ENCODE measurements at regions not wholly inside any gene's neighbourhood (a gene's known extent, or its start where the extent isn't known, plus 50 kb on each side); places are given as distances from the start of the nearest gene placed in this dataset.

- H3K27me3 ChIP-seq (replicated peaks): no peaks in the 10 kb centered on the region
- no peak overlapping the region for H3K27ac ChIP-seq
- in situ Hi-C loops (cut with HindIII; ENCODE audit: low pct_ligation_motif_present, low sequenced_read_pairs): no loop called here
- no peaks in the 10 kb centered on the region for H3K36me3 ChIP-seq (replicated peaks)
- TF ChIP-seq CTCF (IDR thresholded peaks at IDR 0.05; ENCODE audit: low read depth, low read length, missing control alignments): no peak
- H3K4me3 ChIP-seq (ENCODE audit: low read depth, low read length): no peak overlapping the region
- no peak for DNase-seq
These were observed 199.5 kb upstream of the MEIS1 start for GRCh38 chr2:66235428-66235827.

DNA sequence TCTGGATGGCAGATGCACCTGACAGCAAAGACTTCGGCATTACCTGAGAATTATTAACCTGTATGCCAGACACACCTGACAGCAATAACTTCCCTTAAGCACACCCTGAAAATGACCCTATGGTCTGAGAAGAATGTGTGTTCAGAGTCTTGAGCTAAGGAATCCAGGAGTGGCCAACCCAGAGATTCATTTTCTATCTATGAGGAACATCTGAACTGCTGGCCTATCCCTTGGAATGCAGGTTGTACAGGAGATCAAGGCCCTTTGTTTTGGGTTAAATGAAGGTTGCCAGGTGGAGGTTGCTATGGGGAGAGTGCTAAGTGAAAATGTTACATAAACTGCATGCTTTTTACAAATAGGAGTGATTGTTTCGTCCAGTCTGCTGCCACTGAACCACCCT is 200.9 kb upstream of the MEIS1 start:
- H3K4me3 ChIP-seq (ENCODE audit: low read depth, low read length): no peak overlapping the region
- no peak overlapping the region for H3K27ac ChIP-seq
- in situ Hi-C loops (cut with HindIII; ENCODE audit: low pct_ligation_motif_present, low sequenced_read_pairs): no loop called here
- H3K36me3 ChIP-seq (replicated peaks): no peaks in the 10 kb centered on the region
- no peaks in the 10 kb centered on the region for H3K27me3 ChIP-seq (replicated peaks)
- TF ChIP-seq CTCF (IDR thresholded peaks at IDR 0.05; ENCODE audit: low read depth, low read length, missing control alignments): no peak
- DNase-seq: no peak

GRCh38 chr2:66228128-66228547 is 206.8 kb upstream of the MEIS1 start:
- TF ChIP-seq CTCF (IDR thresholded peaks at IDR 0.05; ENCODE audit: low read depth, low read length, missing control alignments): no peak
- in situ Hi-C loops (cut with HindIII; ENCODE audit: low pct_ligation_motif_present, low sequenced_read_pairs): no loop called here
- DNase-seq: no peak

DNA sequence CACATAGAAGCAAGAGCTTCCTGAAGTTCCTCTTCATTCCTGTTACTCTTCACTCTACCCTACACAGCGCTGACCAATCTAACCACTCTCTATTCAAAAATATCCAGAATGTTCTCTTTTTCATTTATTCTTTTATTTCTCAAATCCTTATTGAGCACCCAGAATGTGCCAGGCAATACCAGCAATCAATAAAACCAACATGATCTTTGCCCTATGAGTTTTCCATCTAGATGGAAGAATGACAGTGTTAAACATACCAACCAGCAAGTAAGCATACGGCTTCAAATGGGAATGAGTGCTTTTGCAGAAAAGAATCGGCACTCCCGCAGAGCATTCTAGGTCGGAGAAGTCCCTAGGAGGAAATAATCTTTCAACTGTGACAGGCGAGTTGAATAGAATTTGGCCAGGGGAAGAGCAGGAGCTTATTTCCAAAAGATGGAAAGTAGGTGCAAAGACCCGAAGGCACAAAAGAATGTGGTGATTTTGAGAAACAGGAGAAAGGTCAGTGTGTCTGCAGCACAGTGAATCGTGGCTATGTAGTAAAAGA is 217.8 kb upstream of the MEIS1 start:
- TF ChIP-seq CTCF (IDR thresholded peaks at IDR 0.05; ENCODE audit: low read depth, low read length, missing control alignments): no peak
- Histone ChIP-seq H3K36me3 (replicated peaks) (no peaks in the 10 kb centered on the region), H3K4me3 (ENCODE audit: low read depth, low read length) (no peak overlapping the region), H3K27ac (no peak overlapping the region), H3K27me3 (replicated peaks) (no peaks in the 10 kb centered on the region)
- in situ Hi-C loops (cut with HindIII; ENCODE audit: low pct_ligation_motif_present, low sequenced_read_pairs): no loop called here
- DNase-seq: no peak

More at GRCh38 chr2:66228128-66228547, 206.8 kb upstream of the MEIS1 start:
- no peaks in the 10 kb centered on the region for H3K36me3 ChIP-seq (replicated peaks)
- H3K27me3 ChIP-seq (replicated peaks): no peaks in the 10 kb centered on the region
- H3K4me3 ChIP-seq (ENCODE audit: low read depth, low read length): no peak overlapping the region
- H3K27ac ChIP-seq: no peak overlapping the region

DNA sequence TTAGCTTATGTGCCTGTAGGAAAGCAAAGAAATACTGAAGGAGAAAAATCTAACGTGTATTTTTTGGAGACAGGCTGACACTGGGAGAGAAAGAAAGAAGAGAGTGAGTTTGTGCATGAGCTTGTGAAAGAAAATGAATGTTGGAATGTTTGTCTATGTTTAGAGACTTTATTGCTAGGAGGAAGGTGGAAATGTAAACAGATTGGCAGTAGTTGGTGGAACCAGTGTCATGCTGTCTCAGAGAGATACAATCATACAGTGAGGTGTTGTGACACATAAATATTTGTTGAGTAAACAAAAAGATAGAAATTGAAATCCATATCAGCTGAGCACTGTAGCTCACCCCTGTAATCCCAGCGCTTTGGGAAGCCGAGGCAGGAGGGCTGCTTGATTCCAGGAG is 222.2 kb upstream of the MEIS1 start:
- in situ Hi-C loops (cut with HindIII; ENCODE audit: low pct_ligation_motif_present, low sequenced_read_pairs): no loop called here
- TF ChIP-seq CTCF (IDR thresholded peaks at IDR 0.05; ENCODE audit: low read depth, low read length, missing control alignments): no peak
- no peaks in the 10 kb centered on the region for H3K36me3 ChIP-seq (replicated peaks)

DNA sequence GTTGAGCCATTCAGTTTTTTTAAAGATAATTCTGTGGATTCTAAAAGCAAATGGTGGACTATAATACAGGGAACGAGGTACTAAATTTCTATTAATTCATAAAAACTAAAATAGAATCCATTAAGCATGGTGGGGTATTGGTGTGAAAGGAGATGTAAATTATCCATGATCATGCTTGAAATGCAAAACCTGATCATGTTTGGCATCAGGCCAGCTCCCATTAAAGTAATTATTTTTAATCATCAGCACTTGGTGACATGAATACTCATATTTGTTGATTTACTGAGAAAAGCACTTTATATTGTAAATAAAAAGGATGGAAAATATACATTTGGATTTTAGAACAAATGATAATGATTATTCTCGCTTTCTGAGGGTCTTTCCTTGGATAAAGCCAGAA is 232.3 kb upstream of the MEIS1 start:
- Histone ChIP-seq H3K4me3 (ENCODE audit: low read depth, low read length) (no peak overlapping the region), H3K27me3 (replicated peaks) (no peaks in the 10 kb centered on the region), H3K27ac (no peak overlapping the region), H3K36me3 (replicated peaks) (no peaks in the 10 kb centered on the region)
- TF ChIP-seq CTCF (IDR thresholded peaks at IDR 0.05; ENCODE audit: low read depth, low read length, missing control alignments): no peak
- no peak for DNase-seq
- in situ Hi-C loops (cut with HindIII; ENCODE audit: low pct_ligation_motif_present, low sequenced_read_pairs): no loop called here

More for the DNA sequence above, 222.2 kb upstream of the MEIS1 start:
- Histone ChIP-seq H3K27ac (no peak overlapping the region), H3K27me3 (replicated peaks) (no peaks in the 10 kb centered on the region), H3K4me3 (ENCODE audit: low read depth, low read length) (no peak overlapping the region)
- no peak for DNase-seq
